Type B pancreatic cell (in vitro differentiated cells): ENCODE measurements at regions not wholly inside any gene's neighbourhood (a gene's known extent, or its start where the extent isn't known, plus 50 kb on each side); places are given as distances from the start of the nearest gene placed in this dataset.

Experiments
- DNase-seq: peaks from one replicate; pipeline ENCODE4 v3.0.0; 2021; ENCODE audit warnings: mixed read lengths; ENCODE audit not compliant: unreplicated experiment; ENCODE audit errors: extremely low spot score
- H3K27ac Mint-ChIP-seq: 2 replicates; pipeline ENCODE4 v1.8.0; 2021; ENCODE audit warnings: mild to moderate bottlenecking, mixed read lengths
- H3K27me3 Mint-ChIP-seq: 2 replicates; pipeline ENCODE4 v1.8.0; 2021; ENCODE audit warnings: mixed read lengths
- H3K36me3 Mint-ChIP-seq: 2 replicates; pipeline ENCODE4 v1.8.0; 2021; ENCODE audit warnings: mixed read lengths
- H3K4me1 Mint-ChIP-seq: one replicate; pipeline ENCODE4 v1.8.0; 2021; ENCODE audit warnings: mixed read lengths; ENCODE audit not compliant: unreplicated experiment
- H3K4me3 Mint-ChIP-seq: 2 replicates; pipeline ENCODE4 v1.8.0; 2021; ENCODE audit warnings: mild to moderate bottlenecking, mixed read lengths
- H3K9me3 Mint-ChIP-seq: 2 replicates; pipeline ENCODE4 v1.8.0; 2021; ENCODE audit warnings: mixed read lengths
- TF ChIP-seq, protein P1 (sequence below): fragments of 200-600 bp; sonication (generic); conservative IDR thresholded peaks from 2 replicates; pipeline ENCODE4 v1.5.0; 2021; ENCODE audit warnings: antibody characterized with exemption, mild to moderate bottlenecking

DNA sequence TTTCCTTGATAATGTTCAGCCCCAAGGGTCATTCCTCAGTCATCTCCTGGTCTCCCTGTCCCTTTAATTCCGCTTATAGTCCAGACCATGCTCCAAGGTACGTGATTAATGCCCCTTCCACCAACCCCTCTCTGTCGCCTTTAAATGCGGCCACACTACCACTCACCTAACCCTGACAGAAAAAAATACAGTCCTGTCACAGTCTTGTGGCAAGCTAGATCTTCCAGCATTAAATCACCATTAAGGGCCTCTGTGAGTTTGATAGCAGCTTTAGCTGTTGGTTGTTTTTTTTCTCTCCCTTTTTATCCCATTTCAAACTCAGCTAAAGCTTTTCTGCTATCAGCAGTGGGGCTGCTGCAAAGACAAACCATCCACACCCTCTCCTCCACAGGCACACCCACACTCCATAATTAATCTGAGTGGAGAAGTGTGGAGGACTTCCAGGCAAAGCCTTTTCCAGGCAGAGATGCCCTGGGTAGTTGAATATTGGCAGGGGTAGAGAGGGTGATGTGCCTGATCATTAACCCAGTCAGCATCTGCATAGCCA lies 522.7 kb upstream of the CLINT1 start:
- no peak overlapping the region for H3K27ac Mint-ChIP-seq
- TF ChIP-seq, protein P1, sequence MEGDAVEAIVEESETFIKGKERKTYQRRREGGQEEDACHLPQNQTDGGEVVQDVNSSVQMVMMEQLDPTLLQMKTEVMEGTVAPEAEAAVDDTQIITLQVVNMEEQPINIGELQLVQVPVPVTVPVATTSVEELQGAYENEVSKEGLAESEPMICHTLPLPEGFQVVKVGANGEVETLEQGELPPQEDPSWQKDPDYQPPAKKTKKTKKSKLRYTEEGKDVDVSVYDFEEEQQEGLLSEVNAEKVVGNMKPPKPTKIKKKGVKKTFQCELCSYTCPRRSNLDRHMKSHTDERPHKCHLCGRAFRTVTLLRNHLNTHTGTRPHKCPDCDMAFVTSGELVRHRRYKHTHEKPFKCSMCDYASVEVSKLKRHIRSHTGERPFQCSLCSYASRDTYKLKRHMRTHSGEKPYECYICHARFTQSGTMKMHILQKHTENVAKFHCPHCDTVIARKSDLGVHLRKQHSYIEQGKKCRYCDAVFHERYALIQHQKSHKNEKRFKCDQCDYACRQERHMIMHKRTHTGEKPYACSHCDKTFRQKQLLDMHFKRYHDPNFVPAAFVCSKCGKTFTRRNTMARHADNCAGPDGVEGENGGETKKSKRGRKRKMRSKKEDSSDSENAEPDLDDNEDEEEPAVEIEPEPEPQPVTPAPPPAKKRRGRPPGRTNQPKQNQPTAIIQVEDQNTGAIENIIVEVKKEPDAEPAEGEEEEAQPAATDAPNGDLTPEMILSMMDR: no peak
- H3K9me3 Mint-ChIP-seq: peaks cover 8% of the 10 kb centered on the region
- no peaks in the 10 kb centered on the region for H3K4me1 Mint-ChIP-seq
- H3K36me3 Mint-ChIP-seq: no peaks in the 10 kb centered on the region
- no peak overlapping the region for H3K4me3 Mint-ChIP-seq
- DNase-seq: no peak
- peaks cover 2% of the 10 kb centered on the region for H3K27me3 Mint-ChIP-seq

DNA sequence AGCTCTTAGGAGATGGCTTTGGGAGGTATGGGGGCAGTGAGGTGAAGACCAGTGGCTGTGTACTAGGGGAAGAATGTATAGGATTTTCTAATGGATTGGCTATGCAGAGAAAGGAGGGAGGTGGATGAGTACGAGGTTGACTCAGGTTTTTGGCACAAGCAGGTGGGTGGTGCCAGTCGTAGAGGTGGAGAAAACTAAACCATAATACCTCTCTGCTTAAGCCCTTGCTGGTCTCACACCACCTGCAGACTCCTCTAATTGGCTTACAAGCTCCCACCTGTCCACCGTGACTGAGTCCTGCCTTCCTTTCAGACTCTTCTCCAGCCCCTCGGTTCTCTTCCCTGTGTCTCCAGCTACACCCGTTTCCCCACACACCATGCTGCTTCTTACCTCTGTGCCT lies 521.7 kb upstream of the CLINT1 start:
- TF ChIP-seq, protein P1: no peak
- Mint-ChIP-seq H3K27me3 (peaks cover 2% of the 10 kb centered on the region), H3K4me3 (no peak overlapping the region), H3K36me3 (no peaks in the 10 kb centered on the region), H3K9me3 (peaks cover 8% of the 10 kb centered on the region), H3K27ac (no peak overlapping the region), H3K4me1 (no peaks in the 10 kb centered on the region)
- no peak for DNase-seq

DNA sequence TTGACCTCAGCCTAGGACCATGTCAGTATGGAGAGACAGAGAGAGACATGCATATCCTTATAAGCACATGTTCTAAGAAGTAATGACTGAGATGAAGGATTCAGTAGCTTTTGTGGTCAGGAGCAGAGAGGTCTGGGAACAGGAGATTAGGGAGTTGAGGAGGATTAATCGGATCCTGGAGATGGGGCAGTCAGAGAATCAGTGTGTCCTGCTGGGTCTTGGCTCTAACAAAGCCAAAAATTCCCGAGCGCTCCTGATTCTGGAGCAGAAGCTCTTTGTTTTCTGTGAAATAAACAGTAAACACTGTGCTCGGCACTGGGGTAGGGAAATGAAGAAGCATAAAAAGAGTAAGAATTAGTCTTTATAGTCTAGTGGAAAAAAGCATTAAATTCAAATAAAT lies 520.0 kb upstream of the CLINT1 start:
- no peak for DNase-seq
- H3K9me3 Mint-ChIP-seq: peaks cover 3% of the 10 kb centered on the region
- no peak overlapping the region for H3K27ac Mint-ChIP-seq
- H3K4me3 Mint-ChIP-seq: no peak overlapping the region
- H3K27me3 Mint-ChIP-seq: peaks cover 2% of the 10 kb centered on the region
- TF ChIP-seq, protein P1: no peak
- H3K4me1 Mint-ChIP-seq: no peaks in the 10 kb centered on the region
- no peaks in the 10 kb centered on the region for H3K36me3 Mint-ChIP-seq

DNA sequence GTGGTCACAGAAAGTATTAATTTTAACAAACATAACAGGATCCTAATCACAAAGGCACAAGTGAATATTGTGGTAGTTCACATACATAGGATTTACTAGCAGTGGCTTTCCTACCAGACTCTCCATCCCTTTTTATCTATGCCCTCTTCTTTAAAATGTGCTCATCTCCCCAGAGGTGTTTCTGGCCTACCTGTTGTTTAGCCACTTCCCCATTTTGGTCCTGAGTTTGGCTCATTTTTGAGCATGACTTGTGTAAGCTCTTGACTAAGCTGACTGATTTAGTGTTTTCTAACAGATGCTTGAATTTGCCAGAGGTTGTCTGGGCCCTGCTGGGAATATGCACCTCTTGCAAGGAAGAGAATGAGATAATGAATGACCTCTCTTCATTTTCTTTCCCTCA lies 517.7 kb upstream of the CLINT1 start:
- Mint-ChIP-seq H3K4me3 (no peak overlapping the region), H3K36me3 (no peaks in the 10 kb centered on the region), H3K9me3 (peaks cover 3% of the 10 kb centered on the region), H3K27me3 (no peaks in the 10 kb centered on the region), H3K4me1 (no peaks in the 10 kb centered on the region), H3K27ac (no peak overlapping the region)
- no peak for DNase-seq
- TF ChIP-seq, protein P1: no peak

DNA sequence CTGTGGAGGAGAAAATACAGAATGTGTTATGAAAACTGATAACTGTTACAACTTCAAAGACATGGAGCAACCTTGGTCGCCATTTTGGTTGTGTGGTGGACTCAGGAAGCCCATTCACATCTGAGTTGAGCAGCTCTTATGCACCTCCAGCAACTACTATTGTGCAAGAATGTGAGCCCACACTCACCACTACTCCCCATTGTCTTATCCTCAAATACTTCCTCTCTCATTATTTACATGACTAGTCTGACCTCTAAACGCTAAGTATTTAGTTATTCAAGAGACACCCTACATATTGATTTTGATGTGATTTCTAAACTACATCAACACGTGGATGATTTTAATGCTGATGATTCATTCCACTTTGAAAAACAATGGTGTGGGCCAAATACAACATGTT lies 516.6 kb upstream of the CLINT1 start:
- H3K27me3 Mint-ChIP-seq: no peaks in the 10 kb centered on the region
- no peaks in the 10 kb centered on the region for H3K36me3 Mint-ChIP-seq
- no peaks in the 10 kb centered on the region for H3K4me1 Mint-ChIP-seq
- no peak overlapping the region for H3K4me3 Mint-ChIP-seq
- H3K27ac Mint-ChIP-seq: no peak overlapping the region
- peaks cover 3% of the 10 kb centered on the region for H3K9me3 Mint-ChIP-seq
- DNase-seq: no peak
- TF ChIP-seq, protein P1: no peak
